ENCODE measurements at regions not wholly inside any gene's neighbourhood (a gene's known extent, or its start where the extent isn't known, plus 50 kb on each side); places are given as distances from the start of the nearest gene placed in this dataset.
"Not testable (repeated sequence)": the region's sequence is repeated elsewhere in the genome, so short reads cannot be mapped to it uniquely, and the experiment has no call there.

- DNase-seq: no peak
Observed at GRCh38 chr2:41180387-41180786, 728.5 kb upstream of the SLC8A1 start.

- DNase-seq: no peak
Observed at GRCh38 chr2:41182961-41183360, 731.1 kb upstream of the SLC8A1 start.

- DNase-seq: no peak
Observed at GRCh38 chr2:41187376-41188122, 735.7 kb upstream of the SLC8A1 start.

GRCh38 chr2:41194230-41194629, 742.3 kb upstream of the SLC8A1 start:
- DNase-seq: no peak

GRCh38 chr2:41197781-41198180, 745.9 kb upstream of the SLC8A1 start:
- DNase-seq: no peak

- DNase-seq: no peak
Observed at GRCh38 chr2:41199334-41199733, 747.4 kb upstream of the SLC8A1 start.

GRCh38 chr2:41204315-41204714, 752.4 kb upstream of the SLC8A1 start:
- DNase-seq: no peak

GRCh38 chr2:41206004-41206403, 754.1 kb upstream of the SLC8A1 start:
- DNase-seq: no peak

GRCh38 chr2:41207578-41207977, 755.7 kb upstream of the SLC8A1 start:
- no peak for DNase-seq

- DNase-seq: not testable (repeated sequence)
Observed at GRCh38 chr2:41210030-41210429, 758.1 kb upstream of the SLC8A1 start.

- DNase-seq: no peak
Observed at GRCh38 chr2:41216978-41217377, 765.1 kb upstream of the SLC8A1 start.

GRCh38 chr2:41222593-41222992, 770.7 kb upstream of the SLC8A1 start:
- DNase-seq: no peak

- DNase-seq: no peak
Observed at GRCh38 chr2:41234093-41234492, 782.2 kb upstream of the SLC8A1 start.

GRCh38 chr2:41241325-41242000, 789.6 kb upstream of the SLC8A1 start:
- no peak for DNase-seq

GRCh38 chr2:41242001-41242331, 790.1 kb upstream of the SLC8A1 start:
- DNase-seq: no peak

GRCh38 chr2:41267929-41268659, 779.7 kb upstream of the PKDCC start:
- DNase-seq: no peak

- no peak for DNase-seq
Observed at GRCh38 chr2:41283079-41283775, 764.6 kb upstream of the PKDCC start.

GRCh38 chr2:41293491-41293890, 754.3 kb upstream of the PKDCC start:
- no peak for DNase-seq

- no peak for DNase-seq
Observed at GRCh38 chr2:41294331-41294730, 753.5 kb upstream of the PKDCC start.

GRCh38 chr2:41313082-41313481, 734.7 kb upstream of the PKDCC start:
- no peak for DNase-seq

- no peak for DNase-seq
Observed at GRCh38 chr2:41314511-41315070, 733.2 kb upstream of the PKDCC start.

GRCh38 chr2:41319437-41319836, 728.4 kb upstream of the PKDCC start:
- no peak for DNase-seq

GRCh38 chr2:41320491-41320890, 727.3 kb upstream of the PKDCC start:
- DNase-seq: no peak
